ENCODE measurements at regions not wholly inside any gene's neighbourhood (a gene's known extent, or its start where the extent isn't known, plus 50 kb on each side); places are given as distances from the start of the nearest gene placed in this dataset.

DNA sequence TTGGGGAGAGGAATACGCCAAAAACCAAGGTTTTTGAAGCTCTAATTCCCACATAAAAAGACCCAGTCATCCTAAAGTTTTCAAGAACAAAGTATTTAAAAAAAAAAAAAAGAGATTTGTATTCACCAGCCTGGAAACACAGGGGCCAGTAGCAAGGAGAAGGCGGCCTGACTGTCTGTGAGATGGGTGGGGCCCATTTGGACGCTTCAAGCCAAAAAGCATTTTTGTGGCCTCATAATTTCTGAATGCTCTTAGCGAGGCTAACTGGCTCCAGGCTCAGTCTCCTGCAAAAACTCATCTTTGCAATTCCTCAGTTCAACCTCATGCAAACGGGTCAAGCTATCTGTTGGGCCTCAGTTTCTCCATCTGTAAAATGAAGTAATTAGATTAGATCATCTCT lies 514.1 kb downstream of the MED13L start:
- TF ChIP-seq, protein P1, sequence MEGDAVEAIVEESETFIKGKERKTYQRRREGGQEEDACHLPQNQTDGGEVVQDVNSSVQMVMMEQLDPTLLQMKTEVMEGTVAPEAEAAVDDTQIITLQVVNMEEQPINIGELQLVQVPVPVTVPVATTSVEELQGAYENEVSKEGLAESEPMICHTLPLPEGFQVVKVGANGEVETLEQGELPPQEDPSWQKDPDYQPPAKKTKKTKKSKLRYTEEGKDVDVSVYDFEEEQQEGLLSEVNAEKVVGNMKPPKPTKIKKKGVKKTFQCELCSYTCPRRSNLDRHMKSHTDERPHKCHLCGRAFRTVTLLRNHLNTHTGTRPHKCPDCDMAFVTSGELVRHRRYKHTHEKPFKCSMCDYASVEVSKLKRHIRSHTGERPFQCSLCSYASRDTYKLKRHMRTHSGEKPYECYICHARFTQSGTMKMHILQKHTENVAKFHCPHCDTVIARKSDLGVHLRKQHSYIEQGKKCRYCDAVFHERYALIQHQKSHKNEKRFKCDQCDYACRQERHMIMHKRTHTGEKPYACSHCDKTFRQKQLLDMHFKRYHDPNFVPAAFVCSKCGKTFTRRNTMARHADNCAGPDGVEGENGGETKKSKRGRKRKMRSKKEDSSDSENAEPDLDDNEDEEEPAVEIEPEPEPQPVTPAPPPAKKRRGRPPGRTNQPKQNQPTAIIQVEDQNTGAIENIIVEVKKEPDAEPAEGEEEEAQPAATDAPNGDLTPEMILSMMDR (conservative IDR thresholded peaks at IDR 0.05; ENCODE audit: low read length), result no peak
- no peak for TF ChIP-seq EZH2phosphoT487 (IDR thresholded peaks at IDR 0.05; ENCODE audit: borderline replicate concordance)

Data from Loucy (cell line).